HepG2 (cell line): ENCODE measurements at regions not wholly inside any gene's neighbourhood (a gene's known extent, or its start where the extent isn't known, plus 50 kb on each side); places are given as distances from the start of the nearest gene placed in this dataset.

ENCODE experiments used
- ATAC-seq: fragments of 200-7000 bp; cut with Tn5 transposase; 3 replicates; pipeline ENCODE4 v1.9.1; 2020; ENCODE audit warnings: mild to moderate bottlenecking, moderate library complexity
- BruUV-seq: library from RNA; stranded (reverse); fragments of 400-500 nt; replicated peaks from 2 replicates; lab custom pipeline; 2021; lab: Mats Ljungman, UMichigan
- CTCF ChIA-PET: fragments of 300-600 bp; formaldehyde crosslinking; extraction: SDS; loops from one replicate; lab custom pipeline; 2021; ENCODE audit warnings: low total read pairs, inconsistent platforms, low intra/inter-chr PET ratio; lab: Yijun Ruan, JAX
- POLR2A ChIA-PET: fragments of 350-600 bp; sonication (Branson Sonifier 250); formaldehyde crosslinking; loops from one replicate; lab custom pipeline; 2020; ENCODE audit warnings: antibody characterized with exemption, inconsistent platforms; lab: Yijun Ruan, JAX
- DNase-seq: peaks from one replicate; pipeline ENCODE4 v3.0.0-alpha.2; 2015; ENCODE audit warnings: low spot score
- FAIRE-seq: peaks from 3 replicates; lab custom pipeline; 2011; peaks lifted over from hg19 to GRCh38; lab: Jason Lieb, UNC
- H2AFZ ChIP-seq: one replicate; pipeline ENCODE4 v1.6.1; 2011; ENCODE audit warnings: low read length, inconsistent platforms
- H3K27ac ChIP-seq: fragments of 300-600 bp; 3 replicates; pipeline ENCODE4 v1.8.0; 2011; ENCODE audit warnings: mixed run types, mild to moderate bottlenecking, mixed read lengths, low read length, inconsistent platforms; ENCODE audit not compliant: insufficient read depth; ENCODE audit errors: extremely low read length
- H3K27me3 ChIP-seq, 2 experiments: fragments of 200-600 bp in 1 of 2; 2 replicates in 1 of 2; 3 replicates in 1 of 2; pipeline versions ENCODE4 v1.6.0 to v1.8.0; 2011; ENCODE audit warnings: low read length in 2 of 2, mild to moderate bottlenecking in 2 of 2, moderate library complexity in 2 of 2, inconsistent platforms in 1 of 2; ENCODE audit not compliant: insufficient read depth in 2 of 2, control insufficient read depth in 1 of 2
- H3K36me3 ChIP-seq, 2 experiments: fragments of 200-600 bp in 1 of 2; replicated peaks in 1 of 2; 2 replicates in 1 of 2; 3 replicates in 1 of 2; pipeline versions ENCODE4 v1.5.1 to v1.8.0; 2011; ENCODE audit warnings: low read length in 2 of 2, inconsistent platforms in 1 of 2; ENCODE audit not compliant: insufficient read depth in 2 of 2, control insufficient read depth in 1 of 2
- H3K4me1 ChIP-seq: 2 replicates; pipeline ENCODE4 v1.5.1; 2012; ENCODE audit warnings: low read length, inconsistent platforms; ENCODE audit not compliant: insufficient read depth
- H3K4me2 ChIP-seq: 2 replicates; pipeline ENCODE4 v1.6.0; 2011; ENCODE audit warnings: low read depth, low read length, inconsistent platforms
- H3K4me3 ChIP-seq, 3 experiments: fragments of 200-600 bp in 1 of 3; sonication (generic), shearing (Covaris generic) in 1 of 3; replicated peaks in 1 of 3; 2 replicates each; pipeline ENCODE4 v1.5.1; 2011 to 2016; ENCODE audit warnings: low read length in 3 of 3, inconsistent platforms in 2 of 3, low read depth in 2 of 3, mild to moderate bottlenecking in 2 of 3, control low read depth in 1 of 3, mixed read lengths in 1 of 3; ENCODE audit not compliant: insufficient read depth in 1 of 3
- H3K79me2 ChIP-seq: one replicate; pipeline ENCODE4 v1.6.1; 2011; ENCODE audit warnings: low read length, inconsistent platforms; ENCODE audit not compliant: insufficient read depth
- H3K9ac ChIP-seq: 2 replicates; pipeline ENCODE4 v1.6.0; 2011; ENCODE audit warnings: mild to moderate bottlenecking, low read depth, low read length, inconsistent platforms; ENCODE audit not compliant: insufficient read depth
- H3K9me3 ChIP-seq: 2 replicates; pipeline ENCODE4 v1.5.1; 2012; ENCODE audit warnings: mild to moderate bottlenecking, low read length
- H4K20me1 ChIP-seq: 2 replicates; pipeline ENCODE4 v1.6.0; 2011; ENCODE audit warnings: inconsistent platforms, mild to moderate bottlenecking, low read length, moderate library complexity; ENCODE audit not compliant: insufficient read depth
- FOXA1 ChIP-seq, 2 experiments: fragments of 450-650 bp in 1 of 2; sonication (generic) in 1 of 2; formaldehyde crosslinking in 1 of 2; IDR thresholded peaks; 2 replicates each; pipeline versions ENCODE4 v1.4.0 to v1.6.1; 2016 to 2020; ENCODE audit warnings: missing genetic modification reagents in 1 of 2
- KDM5A ChIP-seq: fragments of 200-600 bp; sonication (generic); IDR thresholded peaks from 2 replicates; pipeline ENCODE4 v1.7.0; 2018; ENCODE audit warnings: antibody characterized with exemption, mild to moderate bottlenecking, low read length, borderline replicate concordance
- ZKSCAN1 ChIP-seq: fragments of 150-350 bp; IDR thresholded peaks from 2 replicates; pipeline ENCODE4 v1.6.1; 2014; ENCODE audit warnings: low read length
- ZNF746 ChIP-seq: sonication (generic); formaldehyde crosslinking; IDR thresholded peaks from 2 replicates; pipeline ENCODE4 v1.8.0; 2022; ENCODE audit warnings: mild to moderate bottlenecking, missing genetic modification reagents
- WGBS: methylation state at CpG from one replicate; pipeline ENCODE4 v1.1.6; 2017; ENCODE audit warnings: low lambda C conversion rate; 5-methylcytosine and 5-hydroxymethylcytosine counted together
- in situ Hi-C: cut with HindIII; loops from 2 replicates; pipeline ENCODE4 v1.10.0; 2017; ENCODE audit warnings: low pct_unique_long_range_greater_than_20kb; ENCODE audit not compliant: extremely low pct_ligation_motif_present
- intact Hi-C: fragments of 100-400 bp; cut with micrococcal nuclease; formaldehyde crosslinking; loops from one replicate; pipeline ENCODE4 v1.10.0; 2022; ENCODE audit not compliant: unreplicated experiment
- TF ChIP-seq, protein P1 (sequence below): sonication (generic); formaldehyde crosslinking; IDR thresholded peaks from 2 replicates; pipeline ENCODE4 v1.4.0; 2020; ENCODE audit warnings: missing genetic modification reagents, mild to moderate bottlenecking, borderline replicate concordance

DNA sequence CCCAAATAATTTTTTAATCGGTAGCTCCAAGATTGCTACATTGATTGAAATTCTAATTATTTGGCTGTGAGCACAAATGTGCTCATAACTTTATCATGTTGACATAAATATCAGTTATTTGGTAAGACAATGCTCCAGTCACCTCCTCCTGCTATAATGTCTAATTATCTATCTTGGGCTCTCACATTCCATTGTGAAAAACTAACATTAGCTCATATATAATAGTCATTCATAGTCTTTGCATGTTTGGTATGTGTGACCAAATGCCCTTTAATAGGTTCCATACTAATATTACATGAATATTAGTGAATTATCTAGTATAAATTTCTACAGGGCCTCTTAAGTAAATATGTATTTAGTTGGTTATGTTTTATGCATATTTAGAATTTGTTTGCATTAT lies 185.6 kb upstream of the MCHR2 start (continued):
- TF ChIP-seq ZNF746: no peak

DNA sequence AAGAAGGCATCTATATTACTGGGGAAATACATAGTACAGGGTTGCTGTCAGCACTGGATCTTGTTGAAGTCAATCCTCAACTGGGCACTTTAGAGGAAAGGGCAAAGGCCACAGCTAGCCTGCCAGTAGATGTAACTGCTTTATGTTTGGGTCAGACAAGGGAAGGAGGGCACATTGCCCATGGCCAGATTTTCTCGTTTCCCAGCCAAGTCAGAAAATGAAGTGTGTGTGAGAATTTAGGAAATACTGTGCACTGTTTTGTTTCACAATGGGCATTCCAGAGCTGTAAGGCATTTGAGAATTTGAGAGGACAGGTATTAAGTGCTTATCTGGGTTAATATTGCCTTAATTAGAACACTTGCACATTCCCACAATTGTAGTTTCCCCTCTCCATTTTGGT lies 183.9 kb upstream of the MCHR2 start:
- no peaks in the 10 kb centered on the region for H4K20me1 ChIP-seq
- H3K9me3 ChIP-seq: no peaks in the 10 kb centered on the region
- intact Hi-C loops (no loop called here), in situ Hi-C loops (no loop called here)
- H3K27ac ChIP-seq: no peak overlapping the region
- H3K4me2 ChIP-seq: no peak overlapping the region
- ChIA-PET CTCF (no interaction called here), POLR2A (no interaction called here)
- 0% methylated on average over 1 of the region's 1 CpG for WGBS
- H3K79me2 ChIP-seq: no peaks in the 10 kb centered on the region
- no peak overlapping the region for H2AFZ ChIP-seq
- BruUV-seq: no TSS peak
- H3K36me3 ChIP-seq: no peaks in the 10 kb centered on the region
- no peak overlapping the region for H3K9ac ChIP-seq
- H3K4me1 ChIP-seq: peaks cover 12% of the 10 kb centered on the region; the same call in 1 of the 2 replicates
- no peak overlapping the region for H3K4me3 ChIP-seq
- ATAC-seq (no peak), FAIRE-seq (no peak), DNase-seq (no peak)
- no peaks in the 10 kb centered on the region for H3K27me3 ChIP-seq
- TF ChIP-seq FOXA1 (IDR thresholded peaks at IDR 0.05): no peak
- TF ChIP-seq FOXA1 (CRISPR knock-in tag; IDR thresholded peaks at IDR 0.05): no peak
- TF ChIP-seq KDM5A: no peak
- TF ChIP-seq, protein P1, sequence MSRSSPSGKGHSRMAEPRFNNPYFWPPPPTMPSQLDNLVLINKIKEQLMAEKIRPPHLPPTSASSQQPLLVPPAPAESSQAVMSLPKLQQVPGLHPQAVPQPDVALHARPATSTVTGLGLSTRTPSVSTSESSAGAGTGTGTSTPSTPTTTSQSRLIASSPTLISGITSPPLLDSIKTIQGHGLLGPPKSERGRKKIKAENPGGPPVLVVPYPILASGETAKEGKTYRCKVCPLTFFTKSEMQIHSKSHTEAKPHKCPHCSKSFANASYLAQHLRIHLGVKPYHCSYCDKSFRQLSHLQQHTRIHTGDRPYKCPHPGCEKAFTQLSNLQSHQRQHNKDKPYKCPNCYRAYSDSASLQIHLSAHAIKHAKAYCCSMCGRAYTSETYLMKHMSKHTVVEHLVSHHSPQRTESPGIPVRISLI (CRISPR knock-in tag): no peak
- TF ChIP-seq ZKSCAN1: no peak
